GM15510 (cell line): ENCODE measurements at regions not wholly inside any gene's neighbourhood (a gene's known extent, or its start where the extent isn't known, plus 50 kb on each side); places are given as distances from the start of the nearest gene placed in this dataset.

Source experiments
- POLR2A ChIP-seq: IDR thresholded peaks from 3 replicates; pipeline ENCODE4 v1.6.1; 2011; ENCODE audit warnings: borderline replicate concordance; ENCODE audit not compliant: insufficient read length; ENCODE audit errors: extremely low read depth

- no peak for TF ChIP-seq POLR2A
These were observed 265.7 kb downstream of the UACA start for GRCh38 chr15:70497661-70498060.

GRCh38 chr15:70495991-70496599, 267.3 kb downstream of the UACA start:
- no peak for TF ChIP-seq POLR2A

- TF ChIP-seq POLR2A: no peak
These were observed 268.3 kb downstream of the UACA start for GRCh38 chr15:70494852-70495571.

DNA sequence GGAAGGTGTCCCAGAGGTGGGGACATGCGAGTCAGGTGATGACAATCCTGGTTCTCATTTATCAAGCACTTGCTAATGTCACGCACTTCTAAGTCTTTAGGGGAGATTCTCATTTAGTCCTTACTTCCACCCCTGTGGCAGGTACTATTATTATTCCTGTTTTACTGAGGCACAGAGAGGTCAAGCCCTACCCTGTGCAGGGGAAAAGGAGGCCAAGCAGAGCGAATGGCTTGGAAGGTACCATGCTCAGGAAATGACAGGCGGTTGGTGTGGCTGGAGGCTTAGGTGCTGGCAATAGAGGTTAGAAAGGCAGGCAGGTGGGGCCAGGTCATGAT, 268.9 kb downstream of the UACA start:
- no peak for TF ChIP-seq POLR2A

- TF ChIP-seq POLR2A: no peak
These were observed 269.4 kb downstream of the UACA start for GRCh38 chr15:70493787-70494516.

DNA sequence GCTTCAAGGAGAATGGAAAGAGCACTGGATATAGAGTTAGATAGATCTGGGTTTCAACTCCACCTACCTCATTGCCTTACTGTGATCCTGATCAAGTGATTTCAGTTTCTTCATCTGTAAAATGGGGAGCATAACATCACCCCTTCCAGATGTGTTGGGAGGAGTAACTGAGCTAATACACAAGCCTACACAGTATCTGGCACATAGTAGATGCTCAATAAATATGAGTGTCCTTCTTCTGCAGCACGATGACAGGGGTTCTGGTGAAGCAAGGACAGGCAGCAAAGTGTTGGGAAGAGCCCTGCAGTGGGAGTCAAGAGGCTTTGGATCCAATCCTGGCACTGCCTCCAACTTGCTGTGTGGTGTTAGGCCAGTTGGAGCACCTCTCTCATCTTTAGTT, 270.0 kb downstream of the UACA start:
- TF ChIP-seq POLR2A: no peak

- TF ChIP-seq POLR2A: no peak
These were observed 270.8 kb downstream of the UACA start for GRCh38 chr15:70492240-70493177.

GRCh38 chr15:70491641-70492040, 271.7 kb downstream of the UACA start:
- no peak for TF ChIP-seq POLR2A

GRCh38 chr15:70491201-70491621, 272.1 kb downstream of the UACA start:
- TF ChIP-seq POLR2A: no peak

GRCh38 chr15:70490838-70491155, 272.6 kb downstream of the UACA start:
- no peak for TF ChIP-seq POLR2A

- TF ChIP-seq POLR2A: no peak
These were observed 273.1 kb downstream of the UACA start for GRCh38 chr15:70490148-70490837.

DNA sequence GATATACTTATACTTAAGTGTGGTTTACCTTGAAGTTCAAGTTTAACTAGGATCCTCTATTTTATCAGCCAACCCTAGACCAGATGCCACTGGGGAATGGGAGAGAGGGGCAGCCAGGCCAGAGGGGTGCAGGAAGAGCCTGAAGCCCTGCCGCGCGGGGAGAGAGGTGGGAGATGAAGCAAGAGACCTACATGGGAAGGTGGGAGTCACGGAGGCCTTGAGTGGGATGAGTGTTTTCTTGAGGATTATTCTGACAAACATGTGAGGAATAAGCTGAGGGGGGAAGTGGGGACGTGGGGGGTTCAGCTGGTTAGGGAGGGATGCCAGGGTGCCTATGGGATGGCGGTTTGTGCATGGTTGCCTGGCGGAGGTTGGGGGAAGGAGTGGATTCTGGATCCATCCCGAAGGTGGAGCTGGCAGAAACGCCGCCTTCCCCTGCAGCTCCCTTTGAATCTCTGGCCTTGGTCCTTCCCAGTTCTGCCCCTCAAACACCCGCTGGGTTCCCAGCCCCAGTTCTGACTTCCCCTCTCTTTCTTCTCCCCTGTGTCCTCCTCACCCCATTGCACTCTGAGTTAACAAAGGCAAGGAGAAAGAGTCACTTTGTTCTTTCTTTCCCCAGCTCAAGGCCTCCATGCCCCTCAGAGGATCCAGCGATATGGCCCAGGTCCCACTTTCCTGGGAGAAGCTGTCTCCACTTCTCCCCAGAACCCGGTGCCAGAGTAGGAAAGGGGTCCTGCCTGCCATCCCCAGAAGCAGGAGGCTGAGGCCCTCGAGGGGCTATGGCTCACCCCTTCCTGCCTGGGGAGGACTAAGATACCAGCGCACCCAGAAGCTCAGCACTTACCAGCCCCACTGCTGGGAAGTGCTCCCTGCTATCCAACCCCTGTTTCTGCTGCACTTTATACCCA, 274.2 kb downstream of the UACA start:
- TF ChIP-seq POLR2A: no peak

GRCh38 chr15:70488002-70488605, 275.3 kb downstream of the UACA start:
- no peak for TF ChIP-seq POLR2A
